GM21825 (cell line): ENCODE measurements at regions not wholly inside any gene's neighbourhood (a gene's known extent, or its start where the extent isn't known, plus 50 kb on each side); places are given as distances from the start of the nearest gene placed in this dataset.
"Not testable (repeated sequence)": the region's sequence is repeated elsewhere in the genome, so short reads cannot be mapped to it uniquely, and the experiment has no call there.

Experiments used
- ATAC-seq: cut with Tn5 transposase; IDR thresholded peaks from one replicate; pipeline ENCODE4 v1.9.1; 2021; ENCODE audit warnings: mild to moderate bottlenecking, moderate library complexity; ENCODE audit not compliant: unreplicated experiment

GRCh38 chr5:10130881-10131280, 118.8 kb downstream of the ATPSCKMT start:
- no peak for ATAC-seq

- ATAC-seq, result no peak
These were observed 122.8 kb downstream of the ATPSCKMT start for GRCh38 chr5:10126900-10127299.

GRCh38 chr5:10125116-10125515, 124.6 kb downstream of the ATPSCKMT start:
- ATAC-seq, result no peak

GRCh38 chr5:10124287-10124686, 125.4 kb downstream of the ATPSCKMT start:
- ATAC-seq, result no peak

GRCh38 chr5:10123254-10123989, 126.3 kb downstream of the ATPSCKMT start:
- no peak for ATAC-seq

GRCh38 chr5:10122076-10122726, 127.5 kb downstream of the ATPSCKMT start:
- ATAC-seq, result no peak

GRCh38 chr5:10120934-10121333, 128.8 kb downstream of the ATPSCKMT start:
- no peak for ATAC-seq

GRCh38 chr5:10118150-10118549, 131.5 kb downstream of the ATPSCKMT start:
- ATAC-seq, result no peak

- no peak for ATAC-seq
These were observed 133.1 kb downstream of the ATPSCKMT start for GRCh38 chr5:10116594-10116993.

- no peak for ATAC-seq
These were observed 134.0 kb downstream of the ATPSCKMT start for GRCh38 chr5:10115669-10116068.

- ATAC-seq, result no peak
These were observed 138.1 kb downstream of the ATPSCKMT start for GRCh38 chr5:10111571-10111970.

- no peak for ATAC-seq
These were observed 139.5 kb downstream of the ATPSCKMT start for GRCh38 chr5:10110228-10110627.

GRCh38 chr5:10109299-10109698, 140.4 kb downstream of the ATPSCKMT start:
- ATAC-seq, result no peak

GRCh38 chr5:10106806-10107205, 142.9 kb downstream of the ATPSCKMT start:
- no peak for ATAC-seq

- no peak for ATAC-seq
These were observed 143.4 kb downstream of the ATPSCKMT start for GRCh38 chr5:10106285-10106684.

- ATAC-seq, result no peak
These were observed 146.8 kb downstream of the ATPSCKMT start for GRCh38 chr5:10102706-10103497.

GRCh38 chr5:10102235-10102634, 147.5 kb downstream of the ATPSCKMT start:
- ATAC-seq, result not testable (repeated sequence)

GRCh38 chr5:10099548-10099947, 150.1 kb downstream of the ATPSCKMT start:
- ATAC-seq, result no peak

- ATAC-seq, result no peak
These were observed 158.0 kb downstream of the ATPSCKMT start for GRCh38 chr5:10091701-10092100.

GRCh38 chr5:10090074-10090473, 159.6 kb downstream of the ATPSCKMT start:
- no peak for ATAC-seq

- ATAC-seq, result no peak
These were observed 164.5 kb downstream of the ATPSCKMT start for GRCh38 chr5:10085185-10085584.

GRCh38 chr5:10081584-10081983, 168.1 kb downstream of the ATPSCKMT start:
- ATAC-seq, result no peak
